KMS-11 (cell line): ENCODE measurements at regions not wholly inside any gene's neighbourhood (a gene's known extent, or its start where the extent isn't known, plus 50 kb on each side); places are given as distances from the start of the nearest gene placed in this dataset.
A peak's percentile ranks its signal among the peaks of the same experiment; 100 is the strongest.

Source experiments
- H2AFZ ChIP-seq: fragments of 200-600 bp; sonication (generic); 2 replicates; pipeline ENCODE4 v1.6.1; 2016; ENCODE audit warnings: antibody characterized with exemption, mixed run types, low read depth
- H3K27ac ChIP-seq: fragments of 200-600 bp; sonication (generic); 2 replicates; pipeline ENCODE4 v1.6.1; 2016; ENCODE audit warnings: mild to moderate bottlenecking, mixed run types
- H3K27me3 ChIP-seq: fragments of 200-600 bp; sonication (generic); 2 replicates; pipeline ENCODE4 v1.6.1; 2017; ENCODE audit warnings: mild to moderate bottlenecking, low read depth, mixed run types, moderate library complexity; ENCODE audit not compliant: insufficient read depth
- H3K36me3 ChIP-seq: fragments of 200-600 bp; sonication (generic); 2 replicates; pipeline ENCODE4 v1.6.1; 2017; ENCODE audit warnings: mild to moderate bottlenecking, mixed run types; ENCODE audit not compliant: insufficient read depth
- H3K4me1 ChIP-seq: fragments of 200-600 bp; sonication (generic); 2 replicates; pipeline ENCODE4 v1.6.1; 2016; ENCODE audit warnings: mild to moderate bottlenecking, low read depth, mixed run types; ENCODE audit not compliant: poor library complexity, severe bottlenecking
- H3K4me2 ChIP-seq: fragments of 200-600 bp; sonication (generic); 2 replicates; pipeline ENCODE4 v1.7.0; 2016; ENCODE audit warnings: mild to moderate bottlenecking, mixed run types
- H3K4me3 ChIP-seq: fragments of 200-600 bp; sonication (generic); IDR thresholded peaks from 2 replicates; pipeline ENCODE4 v1.6.1; 2017; ENCODE audit warnings: low read depth, low read length, mixed read lengths; ENCODE audit not compliant: insufficient read depth
- H3K79me2 ChIP-seq: fragments of 200-600 bp; sonication (generic); 2 replicates; pipeline ENCODE4 v1.6.1; 2016; ENCODE audit warnings: low read depth, mixed run types; ENCODE audit not compliant: insufficient read depth
- H3K9ac ChIP-seq: fragments of 200-600 bp; sonication (generic); 2 replicates; pipeline ENCODE4 v1.6.1; 2016; ENCODE audit warnings: mild to moderate bottlenecking, mixed run types
- H4K20me1 ChIP-seq: fragments of 200-600 bp; sonication (generic); 2 replicates; pipeline ENCODE4 v1.6.1; 2016; ENCODE audit warnings: mild to moderate bottlenecking, mixed run types; ENCODE audit not compliant: insufficient read depth
- CTCF ChIP-seq: fragments of 200-600 bp; sonication (generic); conservative IDR thresholded peaks from 2 replicates; pipeline ENCODE4 v1.6.1; 2017; ENCODE audit warnings: low read depth, mild to moderate bottlenecking, antibody characterized with exemption, low read length, moderate library complexity, mixed read lengths

DNA sequence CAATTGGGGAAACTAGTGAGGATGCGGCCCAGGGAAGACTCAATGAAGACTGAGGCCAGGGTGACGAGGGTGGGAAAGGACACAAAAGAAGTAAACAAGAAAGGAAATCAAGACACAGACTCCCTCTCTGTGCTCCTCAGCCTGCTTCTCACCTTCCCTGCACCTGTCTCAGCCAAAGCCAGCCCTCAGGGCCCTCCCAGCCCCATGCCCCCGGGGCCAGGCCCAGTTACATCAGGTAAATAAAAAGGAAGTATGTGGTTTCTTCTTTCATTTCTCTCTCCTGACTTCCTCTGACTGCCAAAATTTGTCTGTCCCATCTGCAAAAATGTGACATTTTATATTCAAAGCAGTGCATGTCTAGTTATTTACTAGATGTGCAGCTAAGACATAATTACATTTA lies 328.0 kb downstream of the UACA start:
- Histone ChIP-seq H3K79me2 (no peaks in the 10 kb centered on the region), H3K9ac (peak overlapping the region; percentile 1; the same call in 1 of the 2 replicates), H3K4me1 (peaks cover 42% of the 10 kb centered on the region), H3K4me2 (peak overlapping the region; percentile 55), H3K4me3 (no peak overlapping the region), H4K20me1 (no peaks in the 10 kb centered on the region), H2AFZ (peak overlapping the region; percentile 53), H3K36me3 (no peaks in the 10 kb centered on the region), H3K27ac (peak overlapping the region; percentile 71), H3K27me3 (no peaks in the 10 kb centered on the region)
- TF ChIP-seq CTCF, result no peak

GRCh38 chr15:70433586-70434324 lies 329.6 kb downstream of the UACA start:
- H3K4me2 ChIP-seq, result peak overlapping the region; percentile 55; the same call in 1 of the 2 replicates
- peaks cover 42% of the 10 kb centered on the region for H3K4me1 ChIP-seq

DNA sequence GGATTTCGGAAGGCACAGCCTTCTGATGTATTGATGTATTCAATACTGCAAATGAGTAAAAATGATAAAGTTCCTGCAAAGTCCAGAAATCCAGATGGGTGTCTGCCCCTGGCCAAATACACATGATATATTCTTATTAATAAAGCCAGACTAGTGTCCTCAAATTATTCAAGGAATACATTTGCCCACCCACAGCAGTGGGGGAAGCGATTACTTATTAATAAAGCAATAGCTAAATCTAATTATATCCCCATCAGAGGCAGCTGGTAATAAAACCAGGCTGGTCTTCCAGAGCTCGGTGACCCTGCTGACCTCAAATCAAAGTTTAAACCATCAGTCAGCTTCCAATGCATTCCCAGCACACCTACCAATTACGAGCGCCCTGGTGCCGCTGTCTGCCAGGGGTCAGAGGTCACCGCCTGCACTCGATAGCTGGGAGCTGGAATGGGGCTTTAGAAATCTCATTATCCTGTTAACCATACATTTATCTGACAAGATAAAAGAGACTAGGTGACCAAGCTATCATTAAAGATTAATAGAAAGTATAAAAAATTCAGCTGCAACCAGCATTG lies 330.3 kb downstream of the UACA start:
- Histone ChIP-seq H3K4me2 (no peak overlapping the region), H3K4me3 (no peak overlapping the region), H2AFZ (no peak overlapping the region), H3K9ac (no peak overlapping the region), H4K20me1 (no peaks in the 10 kb centered on the region), H3K27ac (no peak overlapping the region), H3K27me3 (no peaks in the 10 kb centered on the region), H3K36me3 (no peaks in the 10 kb centered on the region), H3K79me2 (no peaks in the 10 kb centered on the region), H3K4me1 (peaks cover 41% of the 10 kb centered on the region)
- TF ChIP-seq CTCF, result no peak

More at GRCh38 chr15:70433586-70434324, 329.6 kb downstream of the UACA start:
- no peak overlapping the region for H3K4me3 ChIP-seq
- H3K36me3 ChIP-seq, result no peaks in the 10 kb centered on the region
- no peaks in the 10 kb centered on the region for H3K27me3 ChIP-seq
- TF ChIP-seq CTCF, result no peak
- no peak overlapping the region for H3K9ac ChIP-seq
- H3K79me2 ChIP-seq, result no peaks in the 10 kb centered on the region
- H3K27ac ChIP-seq, result no peak overlapping the region; the same call in 1 of the 2 replicates
- H4K20me1 ChIP-seq, result no peaks in the 10 kb centered on the region
- H2AFZ ChIP-seq, result no peak overlapping the region

DNA sequence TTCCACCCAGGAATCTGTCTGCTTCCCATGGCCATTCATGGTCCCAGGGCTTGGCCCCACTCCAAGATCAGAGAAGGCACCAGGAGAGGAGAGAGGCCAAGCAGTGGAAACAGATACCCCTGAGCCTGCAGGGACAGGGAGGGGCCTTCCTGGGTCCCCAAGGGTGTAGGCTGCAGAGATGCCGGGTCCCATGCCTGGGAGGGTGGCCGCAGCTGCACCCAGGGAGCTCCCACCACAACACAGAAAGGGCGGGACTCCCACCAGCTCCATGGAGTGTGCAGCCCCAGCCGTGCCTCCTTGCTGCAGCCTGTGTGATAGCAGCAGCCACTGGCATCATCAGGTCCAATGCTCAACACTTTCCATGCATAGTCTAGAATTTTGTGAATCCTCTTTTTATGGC lies 331.5 kb downstream of the UACA start:
- Histone ChIP-seq H3K9ac (no peak overlapping the region), H3K79me2 (no peaks in the 10 kb centered on the region), H3K36me3 (no peaks in the 10 kb centered on the region), H3K4me3 (no peak overlapping the region), H3K4me2 (no peak overlapping the region), H3K27me3 (no peaks in the 10 kb centered on the region), H4K20me1 (no peaks in the 10 kb centered on the region), H3K4me1 (peaks cover 30% of the 10 kb centered on the region), H3K27ac (no peak overlapping the region), H2AFZ (no peak overlapping the region)
- TF ChIP-seq CTCF, result no peak
